CD4-positive, alpha-beta T cell treated with Interleukin-15 for 4 hours (primary cell): ENCODE measurements at regions not wholly inside any gene's neighbourhood (a gene's known extent, or its start where the extent isn't known, plus 50 kb on each side); places are given as distances from the start of the nearest gene placed in this dataset.
"Not testable (repeated sequence)": the region's sequence is repeated elsewhere in the genome, so short reads cannot be mapped to it uniquely, and the experiment has no call there.

Experiments used
- DNase-seq: peaks from one replicate; pipeline ENCODE4 v3.0.0-alpha.2; 2020; ENCODE audit warnings: low spot score

DNA sequence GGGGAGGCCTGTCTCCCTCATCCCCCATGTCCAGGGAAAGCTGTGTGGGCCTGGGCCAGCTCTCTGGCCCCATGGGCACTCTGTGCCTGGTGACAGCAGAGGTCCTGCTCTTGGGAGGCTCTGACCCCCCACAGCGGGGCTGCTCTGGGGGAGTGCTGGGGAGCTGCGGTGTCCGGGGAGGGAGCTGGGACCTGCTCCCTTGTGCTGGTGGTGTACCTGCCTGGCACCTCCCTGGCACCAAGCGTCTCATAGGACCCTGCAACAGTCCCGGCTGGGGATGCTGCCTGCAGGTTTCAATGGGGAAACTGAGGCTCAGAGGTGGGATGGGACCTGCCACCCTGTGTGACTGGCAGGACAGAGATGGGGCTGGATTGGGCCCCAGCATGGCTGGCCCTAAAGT, 111.3 kb downstream of the KIF26A start:
- DNase-seq = no peak

DNA sequence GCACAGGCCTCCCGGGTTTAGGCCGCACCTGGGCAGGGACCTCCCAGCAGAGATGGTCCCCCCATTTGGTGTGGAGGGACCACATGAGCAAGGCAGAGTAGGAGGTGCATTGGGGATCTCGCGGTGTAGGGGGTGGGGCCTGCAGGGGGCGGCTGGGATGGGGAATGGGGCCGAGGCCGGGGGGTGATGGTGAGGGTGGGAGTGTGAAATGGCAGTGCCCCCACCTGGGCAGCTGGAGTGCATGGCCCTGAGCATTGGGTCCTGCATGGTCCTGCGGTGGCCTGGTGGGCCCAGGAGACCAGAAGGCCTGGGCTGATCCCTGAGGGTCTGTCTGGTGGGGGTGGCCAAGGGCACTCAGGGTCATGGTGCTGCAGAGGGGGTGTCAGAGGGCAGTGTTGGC, 111.8 kb downstream of the KIF26A start:
- DNase-seq = no peak

- no peak for DNase-seq
These were observed 114.1 kb downstream of the KIF26A start for GRCh38 chr14:104252256-104253215.

DNA sequence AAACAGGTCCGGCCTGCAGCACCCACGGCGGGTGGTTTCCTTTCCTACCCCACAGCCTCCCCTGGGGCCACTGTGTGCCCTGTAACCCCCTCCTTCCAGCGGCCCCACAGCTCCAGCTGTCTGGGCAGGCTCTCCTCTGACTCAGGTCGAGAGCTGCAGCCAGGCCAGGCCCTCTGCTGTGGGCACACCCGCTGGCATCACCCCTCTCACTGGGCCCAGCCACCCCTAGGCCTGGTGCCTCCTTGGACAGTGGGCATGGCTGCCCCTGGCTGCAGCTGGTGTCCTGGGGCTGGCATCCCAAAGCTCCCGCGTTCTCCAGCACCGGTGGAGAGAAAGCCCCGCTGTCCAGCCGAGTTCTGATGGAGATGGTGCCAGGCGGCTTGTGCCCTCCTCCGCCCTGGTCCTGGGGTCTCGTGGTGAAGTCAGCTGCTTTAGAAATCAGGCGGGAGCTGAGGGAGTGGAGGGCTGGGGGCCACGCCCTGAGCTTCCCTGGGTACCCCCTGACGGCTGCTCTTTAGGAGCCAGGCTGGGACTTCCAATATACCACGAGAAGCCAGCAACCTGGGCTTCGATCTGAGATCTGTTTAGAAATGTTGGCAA, 114.9 kb downstream of the KIF26A start:
- DNase-seq = no peak

DNA sequence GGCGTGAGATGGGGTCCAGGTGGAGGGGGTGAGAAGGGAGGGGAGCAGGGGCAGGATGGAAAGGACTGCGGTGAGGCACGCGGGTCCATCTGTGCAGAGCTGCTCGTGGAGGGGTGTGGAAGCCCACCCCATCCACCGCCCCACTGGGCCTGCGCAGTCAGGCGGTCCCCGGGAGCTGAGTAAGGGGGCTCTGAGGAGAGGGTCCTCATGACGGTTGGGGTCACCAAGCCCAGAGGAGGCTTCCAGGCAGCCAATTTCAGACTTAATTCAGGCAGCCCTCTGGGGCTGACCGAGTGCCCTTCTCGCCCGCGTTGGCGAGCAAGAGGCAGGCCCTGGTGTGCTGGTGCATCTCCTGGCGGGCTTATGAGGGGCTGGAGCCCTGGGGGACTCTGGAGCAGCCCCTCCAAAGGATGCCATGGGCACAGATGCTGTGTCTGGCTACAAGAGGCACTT, 115.5 kb downstream of the KIF26A start:
- DNase-seq = no peak

DNA sequence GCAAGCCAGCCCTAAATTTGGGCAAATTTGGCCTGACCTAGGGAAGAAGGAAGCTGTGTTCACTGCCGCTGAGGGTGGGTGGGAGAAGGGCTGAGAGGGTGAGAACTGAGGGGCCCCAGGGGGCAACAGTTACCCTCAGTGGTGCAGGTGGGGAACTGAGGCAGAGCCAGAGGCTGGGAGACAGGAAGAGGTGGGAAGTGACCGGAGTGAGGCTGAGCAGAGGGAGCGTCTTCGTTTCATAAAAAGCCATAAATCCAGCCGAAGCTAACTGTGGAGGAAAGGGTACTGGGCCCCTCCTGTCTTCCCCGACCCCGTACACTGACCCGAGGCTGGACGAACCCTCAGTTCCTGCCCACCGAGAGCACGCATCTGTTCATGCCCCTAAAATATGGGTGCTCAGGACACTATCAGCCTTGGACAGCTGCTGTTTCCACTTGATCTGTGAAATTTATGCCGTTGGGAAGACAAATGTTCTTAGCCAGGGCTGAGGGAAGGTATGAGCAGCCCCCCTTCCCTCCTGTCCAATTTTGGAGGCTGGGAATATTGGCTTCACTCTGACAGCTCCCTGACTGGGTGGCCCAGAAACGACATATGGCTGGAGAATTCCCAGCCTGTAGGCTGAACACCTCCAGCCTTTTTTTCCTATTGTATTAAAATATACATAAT, 116.5 kb downstream of the KIF26A start:
- DNase-seq = no peak

DNA sequence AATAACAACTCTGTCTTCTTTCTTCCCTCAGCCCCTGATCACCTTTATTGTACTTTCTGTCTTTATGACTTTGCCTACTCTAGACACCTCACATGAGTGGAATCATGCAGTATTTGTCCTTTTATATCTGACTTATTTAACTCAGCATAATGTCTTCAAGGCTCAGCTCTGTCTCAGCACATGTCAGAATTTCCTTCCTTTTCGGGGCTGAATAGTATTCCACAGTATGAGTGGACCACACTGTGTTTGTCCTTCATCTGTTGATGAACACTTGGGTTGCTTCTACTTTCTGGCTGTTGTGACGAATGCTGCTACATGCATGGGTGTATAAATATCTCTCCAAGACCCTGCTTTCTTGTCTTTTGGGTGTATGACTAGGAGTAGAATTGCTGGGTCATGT, 117.6 kb downstream of the KIF26A start:
- DNase-seq = no peak

DNA sequence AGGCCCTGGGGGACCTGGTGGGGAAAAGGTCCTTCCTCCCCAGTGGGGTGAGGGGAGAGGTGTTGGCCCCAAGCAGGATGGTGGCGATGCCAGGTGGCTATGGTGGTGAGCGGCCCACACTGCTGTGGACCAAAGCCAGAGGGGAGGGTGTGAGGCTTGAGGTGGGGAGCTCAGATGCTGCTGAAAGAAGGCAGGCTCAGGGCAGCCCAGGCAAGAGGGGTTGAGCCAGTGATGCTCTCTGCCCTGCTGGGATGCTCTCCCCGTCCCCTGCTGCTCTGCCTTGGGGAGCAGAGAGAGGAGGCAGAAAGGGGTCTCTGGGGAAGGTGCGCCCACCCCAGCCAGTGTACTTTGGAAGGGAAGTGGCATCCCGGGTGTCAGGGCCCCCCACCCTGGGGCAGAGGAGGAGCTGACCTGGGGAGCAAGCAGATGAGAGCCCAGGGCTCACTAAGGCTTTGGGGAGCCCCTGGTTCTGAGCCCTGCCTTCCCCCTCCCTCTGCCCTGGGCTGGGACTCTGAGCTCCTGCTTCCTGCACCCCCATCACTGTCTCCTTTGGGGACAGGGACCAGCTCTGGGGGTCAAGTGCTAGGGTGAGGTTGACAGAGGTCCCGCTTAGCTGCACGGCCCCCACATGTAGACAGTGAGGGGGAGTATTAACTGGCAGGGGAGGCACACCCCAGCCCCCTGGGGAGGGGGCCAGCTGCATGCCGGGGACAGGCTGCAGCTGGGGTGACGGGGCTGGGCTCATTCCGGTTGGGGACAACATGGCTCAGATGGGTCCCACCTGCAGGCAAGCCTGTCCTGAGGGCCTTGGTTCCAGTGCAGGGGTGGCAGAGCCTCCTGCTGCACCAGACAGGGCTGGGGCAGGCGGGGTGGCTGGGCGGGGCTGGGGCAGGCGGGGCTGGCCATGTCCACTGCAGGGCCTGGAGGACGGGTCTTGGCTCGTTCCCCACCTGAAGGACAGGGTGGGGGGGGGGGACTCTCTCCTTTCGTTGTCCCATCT, 124.4 kb downstream of the KIF26A start:
- no peak for DNase-seq

DNA sequence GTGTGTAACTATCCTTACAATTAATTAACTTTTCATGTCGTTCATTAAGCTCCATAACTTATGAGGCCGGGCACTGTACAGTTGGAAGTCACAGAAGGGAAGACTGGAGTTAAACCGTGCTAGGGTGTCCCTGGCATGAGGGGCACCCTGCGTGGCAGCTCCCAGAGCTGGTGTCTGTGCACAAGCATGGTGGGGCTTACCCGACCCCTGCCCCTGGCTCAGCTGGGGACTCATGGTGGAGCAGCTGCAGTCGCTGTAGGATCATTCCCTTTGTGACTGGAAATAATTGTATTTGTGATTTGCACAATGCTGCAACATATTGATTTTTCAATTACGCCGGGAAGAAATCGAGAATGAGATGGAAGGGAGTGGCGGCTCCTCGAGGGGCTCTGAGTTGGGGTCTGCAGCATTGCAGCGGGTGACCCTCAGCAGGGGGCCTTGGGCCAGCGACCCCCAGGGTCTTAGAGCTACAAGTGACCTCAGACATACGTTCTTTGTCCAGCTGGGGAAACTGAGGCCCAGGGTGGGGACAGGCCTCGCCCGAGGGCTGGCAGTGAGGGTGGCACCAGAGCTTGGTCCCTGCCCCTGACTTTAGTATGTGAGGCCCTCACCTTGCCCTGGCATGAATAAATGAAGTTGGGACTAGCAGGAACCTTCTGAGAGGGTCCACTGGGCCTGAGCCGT, 125.4 kb downstream of the KIF26A start:
- DNase-seq = no peak

- DNase-seq = no peak
These were observed 126.3 kb downstream of the KIF26A start for GRCh38 chr14:104264495-104265265.

- no peak for DNase-seq
These were observed 127.7 kb downstream of the KIF26A start for GRCh38 chr14:104265918-104266630.

DNA sequence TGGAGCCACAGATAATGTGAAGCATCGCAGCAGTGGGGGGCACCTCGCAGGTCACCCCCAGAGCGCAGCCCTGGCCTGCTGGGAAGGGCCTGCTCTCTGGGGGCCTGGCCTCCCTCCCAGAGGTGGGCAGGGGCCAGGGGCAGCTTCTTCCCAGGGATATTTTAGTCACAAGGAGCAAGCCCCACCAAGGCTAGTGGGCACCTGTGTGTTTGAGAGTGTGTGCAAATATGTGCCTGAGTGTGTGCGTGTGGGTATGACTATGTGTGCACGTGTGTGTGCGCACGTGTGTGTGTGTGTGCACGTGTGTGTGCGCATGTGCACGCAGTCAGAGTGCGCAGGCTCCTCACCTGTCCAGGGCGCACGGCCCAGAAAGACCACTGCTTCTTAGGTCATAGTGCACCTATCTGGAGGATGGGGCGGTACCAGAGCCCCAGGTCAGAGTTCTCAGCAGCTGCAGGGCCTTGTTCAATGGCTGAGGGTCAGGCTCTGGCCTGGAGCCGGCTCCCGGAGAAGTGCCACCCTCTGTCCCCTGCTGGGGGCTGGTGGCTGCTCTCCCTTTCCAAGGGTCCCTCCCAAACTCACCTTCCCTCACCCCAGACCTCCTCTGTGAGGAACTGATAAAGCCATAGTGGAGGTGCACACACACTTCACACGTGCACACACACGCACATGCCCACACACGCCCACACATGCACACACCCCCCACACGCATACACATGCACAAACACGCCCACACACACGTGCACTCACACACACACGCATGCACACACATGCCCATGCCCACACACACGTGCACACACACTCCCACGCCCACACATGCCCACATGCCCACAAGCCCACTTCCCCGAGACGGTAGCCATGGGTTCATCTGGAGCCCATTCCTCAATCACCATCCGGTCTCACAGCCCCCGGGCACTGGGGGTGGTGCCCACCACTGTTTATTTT, 128.5 kb downstream of the KIF26A start:
- no peak for DNase-seq

DNA sequence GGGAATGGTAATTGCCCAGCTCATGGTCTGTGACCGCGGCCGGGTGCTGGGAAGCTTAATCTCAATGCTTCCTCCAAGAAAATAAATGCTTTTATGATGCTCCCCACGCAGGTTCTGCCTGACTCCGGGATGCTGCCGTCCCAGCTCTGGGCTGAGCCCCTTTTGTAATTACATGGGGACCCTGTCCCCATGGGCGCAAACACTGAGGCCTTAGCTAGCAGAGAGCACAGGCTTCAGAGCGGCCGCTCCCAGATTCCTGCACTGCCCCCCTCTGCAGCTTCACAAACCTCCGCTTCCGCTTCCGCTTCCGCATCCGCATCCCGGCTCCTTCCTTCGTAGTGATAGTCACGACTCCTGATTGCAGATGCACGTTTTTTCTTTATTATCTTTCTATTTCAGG, 129.5 kb downstream of the KIF26A start:
- DNase-seq = no peak

DNA sequence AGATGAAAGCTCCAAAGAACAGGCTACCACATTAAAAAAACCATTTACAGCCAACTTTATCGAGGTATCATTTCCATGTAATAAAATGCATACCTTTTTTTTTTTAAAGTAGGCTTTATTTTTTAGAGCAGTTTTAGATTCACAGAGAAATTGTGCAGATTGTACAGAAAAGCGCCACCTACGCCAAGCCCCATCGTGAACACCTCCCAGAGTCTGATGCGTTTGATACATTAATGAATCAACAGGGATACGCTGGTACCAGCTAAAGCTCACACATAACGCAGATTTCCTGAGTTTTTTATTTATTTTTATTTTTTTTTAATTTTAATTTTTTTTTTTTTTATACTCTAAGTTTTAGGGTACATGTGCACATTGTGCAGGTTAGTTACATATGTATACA, 129.9 kb downstream of the KIF26A start:
- DNase-seq = no peak

GRCh38 chr14:104268725-104269436, 130.5 kb downstream of the KIF26A start:
- no peak for DNase-seq

DNA sequence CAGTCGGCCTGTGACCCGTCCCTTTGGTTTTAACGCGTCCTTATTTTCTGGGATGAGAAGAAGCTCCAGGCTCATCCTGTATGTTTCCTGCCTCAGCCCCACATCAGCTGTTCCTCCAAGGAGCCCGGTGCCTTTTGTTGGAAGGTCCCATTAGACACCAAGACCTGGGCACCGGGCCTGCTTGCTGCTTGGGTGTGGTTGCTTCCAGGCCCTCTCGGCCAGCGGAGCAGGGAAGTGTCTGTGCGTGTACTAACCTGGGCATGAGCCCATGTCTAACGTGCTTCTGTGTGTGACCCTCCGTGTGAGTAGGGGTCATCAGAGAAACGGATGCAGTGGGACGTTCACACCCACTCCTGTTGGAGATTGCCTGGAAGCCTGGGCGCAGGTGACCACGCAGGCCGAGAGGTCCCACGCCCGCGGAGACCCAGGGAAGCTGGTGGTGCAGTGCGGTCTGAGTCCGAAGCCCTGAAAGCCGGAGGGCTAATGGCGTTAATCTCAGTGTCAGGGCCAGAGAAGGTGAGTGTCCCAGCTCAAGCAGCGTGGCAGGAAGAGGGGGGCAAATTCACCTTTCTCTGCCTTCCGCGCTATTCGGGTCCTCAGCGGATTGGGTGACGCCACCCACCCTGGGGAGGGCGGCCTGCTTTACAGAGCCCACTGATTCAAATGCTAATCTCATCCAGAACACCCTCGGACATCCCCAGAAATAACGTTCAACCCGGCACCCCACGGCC, 131.3 kb downstream of the KIF26A start:
- not testable (repeated sequence) for DNase-seq

- no peak for DNase-seq
These were observed 133.0 kb downstream of the KIF26A start for GRCh38 chr14:104271391-104271790.
